Right ventricle myocardium inferior (tissue), 1 donor: ENCODE measurements at regions not wholly inside any gene's neighbourhood (a gene's known extent, or its start where the extent isn't known, plus 50 kb on each side); places are given as distances from the start of the nearest gene placed in this dataset.
A peak's percentile ranks its signal among the peaks of the same experiment; 100 is the strongest.

Experiments used
- ATAC-seq: fragments of 200-7000 bp; cut with Tn5 transposase; one replicate; pipeline ENCODE4 v1.9.1; 2020; ENCODE audit warnings: mild to moderate bottlenecking, moderate library complexity
- DNase-seq: peaks from one replicate; pipeline ENCODE4 v3.0.0; 2021; ENCODE audit errors: missing footprints
- intact Hi-C: fragments of 100-400 bp; cut with DNase I; formaldehyde crosslinking; loops from one replicate; pipeline ENCODE4 v1.11.0; 2022
- donor health status: DM: no; HTN: yes; CAD: no; lungs with severe emphysema.

DNA sequence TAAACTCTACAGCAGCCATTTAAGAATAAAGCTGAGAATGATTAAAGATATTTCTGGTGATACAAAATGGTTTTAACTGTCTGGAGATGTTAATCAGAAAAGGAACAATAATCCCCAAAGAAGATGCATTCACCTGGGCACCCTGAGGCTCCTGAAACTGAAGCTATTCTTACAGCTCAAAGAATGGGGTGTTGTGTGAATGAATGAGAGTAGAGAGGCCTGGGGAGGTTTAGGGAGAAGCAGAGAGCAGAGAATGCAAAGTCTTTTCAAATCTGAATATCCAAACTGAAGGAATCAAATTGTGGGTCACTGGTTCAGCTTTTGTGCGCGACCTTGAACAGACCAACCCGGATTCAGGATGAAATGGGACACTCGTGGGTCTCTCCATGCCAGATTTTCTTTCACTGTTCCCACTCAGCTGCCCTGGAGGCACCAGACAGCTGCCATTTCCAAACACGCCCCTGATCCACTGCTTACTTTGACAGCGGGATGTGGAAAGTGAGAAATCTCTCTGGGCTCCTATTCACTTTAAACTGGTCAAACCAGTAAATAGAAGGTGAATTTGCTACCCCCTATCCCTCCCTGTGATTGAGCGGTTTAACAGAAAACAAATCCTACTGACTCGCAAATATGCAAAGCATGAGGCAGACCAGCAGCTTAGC is 485.5 kb upstream of the THBS1 start:
- intact Hi-C loops: no loop called here

DNA sequence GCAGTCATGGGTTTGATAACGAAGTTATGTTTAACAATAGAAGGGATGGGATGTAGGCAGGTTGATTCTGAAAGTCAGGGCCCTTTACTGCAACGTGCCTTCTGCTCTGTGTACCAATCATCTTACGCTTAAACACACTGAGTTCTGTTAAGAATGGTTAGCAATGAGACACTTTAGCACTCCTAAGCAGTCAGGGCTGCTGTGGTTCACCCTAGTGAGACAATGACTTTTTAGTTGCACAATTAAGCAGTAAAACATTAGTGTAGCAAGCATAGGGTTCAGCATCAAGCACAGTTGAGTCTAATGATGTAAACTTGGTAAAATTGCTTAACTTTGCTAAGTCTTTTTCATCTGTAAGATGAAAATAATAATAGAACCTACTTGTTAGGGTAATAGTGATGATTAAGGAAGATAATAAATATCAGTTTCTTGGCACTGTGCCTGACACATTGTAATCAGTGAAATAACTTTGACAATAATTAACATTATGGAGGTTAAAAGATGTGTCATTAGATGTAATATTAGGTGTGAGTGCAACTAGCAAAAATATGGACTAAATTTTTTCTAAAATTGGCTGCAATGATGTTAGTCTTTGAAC is 484.2 kb upstream of the THBS1 start:
- ATAC-seq: no peak
- no peak for DNase-seq
- intact Hi-C loops: no loop called here

More for the DNA sequence above, 485.5 kb upstream of the THBS1 start:
- ATAC-seq (no peak), DNase-seq (no peak)

DNA sequence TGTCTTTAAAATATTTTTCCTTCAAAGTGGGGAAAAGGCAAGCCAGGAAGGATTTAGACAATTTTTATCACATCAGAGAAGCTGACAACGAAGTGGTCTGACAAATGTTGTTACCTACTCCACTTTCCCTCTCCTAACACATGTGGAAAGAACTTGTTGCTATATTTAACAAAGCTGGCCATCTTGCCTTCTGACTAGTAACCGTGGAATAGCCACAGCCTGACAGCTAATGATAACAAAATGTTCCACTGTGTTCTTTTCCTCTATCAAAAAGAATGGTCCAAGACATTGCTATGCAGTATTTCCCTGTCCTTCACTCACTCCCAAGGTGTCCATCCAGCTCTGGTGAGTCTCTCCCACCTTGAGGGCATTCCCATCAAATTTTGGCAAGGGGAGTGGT is 481.4 kb upstream of the THBS1 start:
- no peak for DNase-seq
- peak; percentile 42 for ATAC-seq
- intact Hi-C loops: no loop called here

DNA sequence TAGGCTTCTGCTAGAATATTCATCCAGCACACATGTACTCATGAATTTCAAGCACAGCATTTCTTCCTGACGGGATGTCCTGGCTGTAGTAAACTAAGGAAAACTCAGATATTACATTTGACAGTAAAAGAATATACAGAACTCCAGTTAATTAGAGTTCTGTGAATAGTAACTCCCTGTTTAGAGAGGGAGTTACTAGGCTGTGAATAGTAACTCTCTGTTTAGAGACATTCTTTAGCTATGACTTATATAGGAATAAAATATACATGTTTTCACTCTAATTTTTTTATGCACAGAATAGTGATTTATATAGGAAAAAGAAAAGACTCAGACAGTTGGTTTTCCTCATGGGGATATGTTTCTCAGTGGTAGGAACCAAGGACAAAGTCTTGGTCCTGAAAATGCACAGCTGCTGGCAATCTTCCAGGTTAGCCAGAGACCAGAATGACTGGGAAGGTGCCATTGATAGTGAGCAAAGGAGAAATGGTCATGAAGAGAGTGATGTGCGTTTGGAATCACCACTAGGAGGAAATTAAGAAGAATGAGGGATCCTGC is 480.7 kb upstream of the THBS1 start:
- intact Hi-C loops: no loop called here

DNA sequence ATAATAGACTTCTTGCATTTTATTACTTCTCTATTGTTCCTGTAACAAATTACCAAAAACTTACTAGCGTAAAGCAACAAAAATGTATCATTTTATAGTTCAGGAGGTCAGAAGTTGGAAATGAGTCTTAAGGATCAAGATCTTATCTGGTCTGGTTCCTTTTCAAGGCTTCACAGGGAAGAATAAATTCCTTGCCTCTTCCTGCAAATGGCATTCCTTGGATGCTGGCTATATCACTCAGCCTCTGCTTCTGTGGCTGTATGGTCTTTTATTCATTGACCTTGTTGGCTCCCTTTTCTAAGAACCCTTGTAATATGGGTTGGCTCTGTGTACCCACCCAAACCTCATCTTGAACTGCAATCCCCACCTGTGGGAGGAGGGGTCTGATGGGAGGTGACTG is 478.4 kb upstream of the THBS1 start:
- intact Hi-C loops: no loop called here
- DNase-seq: no peak
- no peak for ATAC-seq

More for the DNA sequence above, 480.7 kb upstream of the THBS1 start:
- DNase-seq (no peak), ATAC-seq (no peak)

DNA sequence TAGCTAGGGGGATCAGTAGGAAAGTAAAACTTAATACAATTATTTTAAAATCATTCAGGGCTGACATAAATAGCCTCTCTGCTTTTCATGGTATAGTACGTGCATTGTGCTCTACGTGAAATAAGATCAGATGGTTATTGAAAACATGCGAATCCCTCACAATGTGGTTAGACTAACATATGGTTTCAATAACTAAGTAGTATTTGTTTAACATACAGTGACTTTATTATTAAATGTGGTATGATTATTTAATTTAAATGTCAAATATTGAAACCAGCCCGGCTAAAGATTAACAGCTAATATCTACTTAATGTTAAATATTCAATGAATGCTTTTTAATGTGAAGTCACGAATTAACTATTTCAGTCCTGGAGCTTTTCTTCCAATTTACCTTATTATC is 473.9 kb upstream of the THBS1 start:
- ATAC-seq: no peak
- DNase-seq: no peak
- intact Hi-C loops: no loop called here

DNA sequence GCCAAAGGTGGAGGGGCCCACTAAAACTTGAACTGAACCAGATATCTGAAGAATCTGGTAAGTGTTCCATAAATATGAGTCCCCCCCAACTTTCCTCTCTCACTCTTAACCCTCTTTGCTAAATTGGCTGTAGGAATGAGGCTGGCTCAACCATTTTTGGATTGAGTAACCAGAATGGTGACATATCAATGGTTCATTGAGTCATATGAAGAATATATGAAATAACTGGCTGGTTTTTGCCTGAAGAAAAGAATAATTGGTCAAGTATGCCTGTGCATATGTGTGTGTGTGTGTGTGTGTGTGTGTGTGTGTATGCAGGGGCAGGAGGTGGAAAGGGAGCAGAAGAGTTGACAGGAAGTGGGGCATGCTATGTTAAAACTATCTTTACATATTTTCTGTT is 472.9 kb upstream of the THBS1 start:
- ATAC-seq (no peak), DNase-seq (no peak)
- intact Hi-C loops: no loop called here

DNA sequence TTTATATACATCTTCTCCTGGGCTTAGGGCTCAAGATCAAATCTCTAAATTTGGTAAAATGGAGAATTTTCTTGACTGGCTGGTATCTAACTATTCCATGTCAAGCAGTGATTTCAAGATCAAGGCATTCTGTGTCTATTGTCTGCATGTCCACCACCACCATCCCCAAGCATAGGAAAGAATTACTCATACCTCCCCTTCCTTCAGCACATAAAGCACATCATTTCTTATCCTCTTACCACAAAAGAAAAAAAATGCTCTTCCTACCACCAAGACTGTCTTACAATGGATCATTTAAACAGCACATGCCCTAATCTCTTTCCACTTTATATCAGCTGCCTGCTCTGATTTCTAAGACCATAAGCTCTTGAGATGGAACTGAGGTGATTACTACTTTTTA is 470.5 kb upstream of the THBS1 start:
- ATAC-seq (no peak), DNase-seq (no peak)
- intact Hi-C loops: no loop called here

DNA sequence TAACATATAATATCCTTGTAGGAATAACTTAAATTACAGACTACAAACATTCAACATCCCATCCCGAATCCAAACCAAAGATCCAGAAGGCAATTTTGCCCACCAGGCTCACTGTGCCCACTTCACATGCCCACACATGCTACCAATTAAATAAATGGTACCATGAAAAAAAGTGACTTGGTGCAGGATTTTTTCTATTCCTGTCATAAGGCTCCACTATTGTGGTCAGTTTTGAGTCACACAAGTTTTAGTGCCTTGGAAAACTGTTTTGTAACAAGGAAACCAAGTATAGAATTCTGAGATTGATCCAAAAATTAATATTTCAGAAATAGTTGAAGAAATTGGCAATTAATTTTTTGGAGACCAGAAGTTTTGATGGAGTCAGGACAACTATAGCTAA is 470.1 kb upstream of the THBS1 start:
- ATAC-seq (no peak), DNase-seq (no peak)
- intact Hi-C loops: no loop called here

DNA sequence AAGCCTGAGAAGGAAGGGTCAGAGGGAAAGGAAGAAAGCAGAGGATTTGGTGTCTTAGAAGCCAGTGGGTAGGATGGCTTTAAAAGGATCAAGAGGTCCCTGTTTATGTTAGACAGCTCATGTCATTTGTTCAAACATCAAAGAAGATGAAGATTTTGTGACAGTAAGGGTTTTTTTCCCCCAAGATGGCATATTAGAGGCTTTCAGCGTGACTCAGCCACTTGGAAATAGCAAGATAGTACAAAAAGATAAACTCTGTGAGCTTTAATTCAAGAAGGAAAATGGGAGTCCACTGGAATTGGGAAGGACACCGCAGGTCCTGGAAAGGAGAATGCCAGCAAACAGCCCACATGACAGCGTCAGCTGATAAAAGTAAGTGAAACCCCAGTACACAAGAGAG is 467.1 kb upstream of the THBS1 start:
- DNase-seq (no peak), ATAC-seq (no peak)
- intact Hi-C loops: no loop called here

DNA sequence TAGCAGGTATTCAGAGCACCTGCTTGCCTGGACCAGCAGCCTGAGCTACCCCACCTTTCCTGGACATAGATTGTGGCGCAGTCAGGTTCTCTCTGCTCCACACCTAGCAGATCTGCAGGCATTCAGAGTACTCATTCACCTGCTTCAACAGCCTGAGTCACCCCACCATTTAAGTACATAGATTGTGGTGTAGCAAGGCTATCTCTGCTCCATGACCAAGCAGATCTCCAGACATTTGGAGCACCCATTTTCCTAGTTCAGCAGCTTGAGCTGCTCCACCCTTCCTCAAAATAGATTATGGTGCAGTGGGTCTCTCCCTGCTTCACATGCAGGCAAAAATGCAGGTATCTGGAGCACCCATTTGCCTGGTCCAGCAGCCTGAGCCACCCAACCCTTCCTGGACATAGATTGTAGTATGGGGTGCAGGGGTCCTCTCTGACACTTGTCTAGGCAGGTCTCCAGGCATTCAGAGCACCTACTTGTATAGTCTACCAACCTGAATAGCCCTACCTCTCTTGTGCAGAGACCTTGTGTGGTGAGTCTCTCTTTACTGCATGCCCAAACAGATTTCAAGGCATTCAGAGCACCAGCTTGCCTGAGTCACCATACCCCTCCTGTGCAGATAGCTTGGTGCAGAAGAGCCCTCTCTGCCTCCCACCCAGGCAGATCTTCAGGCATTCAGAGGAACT is 466.0 kb upstream of the THBS1 start:
- ATAC-seq: no peak
- intact Hi-C loops: no loop called here
- no peak for DNase-seq

DNA sequence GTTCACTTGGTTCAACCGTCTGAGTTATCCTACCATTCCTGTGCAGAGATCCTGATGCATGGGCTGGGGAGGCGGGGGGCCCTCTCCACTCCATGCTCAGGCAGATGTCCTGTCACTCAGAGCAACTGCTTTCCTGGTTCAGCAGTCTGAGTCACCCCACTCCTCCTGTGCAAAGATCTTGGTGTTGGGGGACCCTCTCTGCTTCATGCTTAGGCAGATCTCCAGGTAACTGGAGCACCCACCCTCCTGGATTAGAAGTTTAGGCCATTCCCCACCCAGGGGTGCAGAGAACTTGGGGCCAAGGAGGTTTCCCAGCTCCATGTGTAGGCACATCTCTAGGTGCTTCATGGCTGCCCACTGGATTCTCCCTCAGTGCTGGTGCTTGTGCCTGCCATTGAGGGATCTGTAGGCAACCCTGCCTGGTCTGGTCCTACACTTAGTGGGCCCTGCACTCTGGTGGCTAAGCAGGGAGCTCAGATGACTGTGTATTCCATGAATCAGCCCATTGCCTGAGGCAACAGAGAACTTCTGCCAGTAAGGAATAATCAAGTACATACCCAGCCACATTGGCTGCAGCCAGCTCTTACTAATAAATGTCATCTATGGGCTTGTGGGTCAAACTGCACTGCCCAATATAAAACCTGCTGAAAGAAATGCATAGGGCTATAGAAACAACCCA is 465.4 kb upstream of the THBS1 start:
- ATAC-seq (no peak), DNase-seq (no peak)
- intact Hi-C loops: no loop called here

DNA sequence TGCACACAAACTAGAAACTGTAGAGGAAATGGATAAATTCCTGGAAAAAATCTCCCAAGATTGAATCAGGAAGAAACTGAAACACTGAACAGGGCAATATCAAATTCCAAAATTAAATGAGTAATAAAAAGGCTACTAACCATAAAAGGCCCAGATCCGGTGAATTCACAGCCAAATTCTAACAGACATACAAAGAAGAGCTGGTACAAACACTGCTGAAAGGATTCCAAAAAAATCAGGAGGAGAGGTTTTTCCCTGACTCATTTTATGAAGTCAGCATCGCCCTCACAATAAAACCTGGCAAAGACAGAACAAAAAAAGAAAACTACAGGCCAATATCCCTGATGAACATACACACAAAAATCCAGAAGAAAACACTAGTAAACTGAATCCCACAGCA is 462.4 kb upstream of the THBS1 start:
- ATAC-seq (no peak), DNase-seq (no peak)
- intact Hi-C loops: no loop called here

DNA sequence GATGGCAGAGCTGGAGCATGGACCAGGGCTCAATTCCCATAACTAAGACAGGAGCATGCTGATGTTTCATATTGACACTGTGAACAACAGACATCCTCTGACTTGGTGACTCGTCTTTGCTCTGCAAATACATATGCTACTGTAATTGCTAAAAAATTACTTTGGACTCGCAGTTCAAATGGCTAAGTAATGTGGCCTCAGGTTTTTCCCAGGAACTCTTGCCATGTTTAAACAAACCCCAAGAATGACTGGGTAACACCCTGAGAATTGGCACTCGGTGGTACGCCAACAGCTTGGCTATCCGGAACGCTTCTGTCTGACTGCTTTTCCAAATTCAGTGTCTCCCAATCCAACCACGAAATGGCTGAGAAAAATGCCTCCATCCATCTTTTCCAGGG is 456.7 kb upstream of the THBS1 start:
- intact Hi-C loops: no loop called here
- ATAC-seq (no peak), DNase-seq (no peak)

DNA sequence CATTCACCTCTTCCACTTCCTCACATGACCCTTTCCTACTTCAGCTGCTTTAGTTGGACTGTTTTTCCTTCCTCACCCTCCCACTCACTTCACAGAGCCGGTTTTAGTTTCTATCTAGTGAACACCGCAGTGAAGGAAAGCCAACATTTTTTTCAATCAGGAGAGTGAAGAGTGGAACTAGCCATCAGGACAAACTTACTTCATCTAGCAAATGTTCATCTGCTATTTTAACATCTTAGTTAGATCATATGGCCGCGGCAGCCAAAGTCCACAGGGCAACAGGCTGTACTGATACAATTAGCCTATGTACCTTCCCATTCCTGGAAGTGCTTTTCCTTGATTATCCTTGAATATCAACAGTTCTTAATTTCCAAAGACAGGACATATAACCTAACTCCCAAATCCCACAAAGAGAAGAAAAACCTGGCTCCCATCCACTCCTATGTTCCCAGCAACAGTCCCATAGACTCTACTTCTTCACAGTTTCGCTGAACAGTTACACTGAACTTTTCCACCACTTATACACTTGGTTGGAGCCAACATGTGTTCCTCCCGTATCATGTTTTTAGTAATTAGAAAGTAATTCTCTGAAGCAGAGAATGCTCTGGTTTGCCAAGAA is 456.2 kb upstream of the THBS1 start:
- intact Hi-C loops: loop anchor here (5.0 kb wide), 1 partner anchor 458 kb away; the partner anchor contains the start of gene THBS1
- ATAC-seq (peak; percentile 44), DNase-seq (no peak)

DNA sequence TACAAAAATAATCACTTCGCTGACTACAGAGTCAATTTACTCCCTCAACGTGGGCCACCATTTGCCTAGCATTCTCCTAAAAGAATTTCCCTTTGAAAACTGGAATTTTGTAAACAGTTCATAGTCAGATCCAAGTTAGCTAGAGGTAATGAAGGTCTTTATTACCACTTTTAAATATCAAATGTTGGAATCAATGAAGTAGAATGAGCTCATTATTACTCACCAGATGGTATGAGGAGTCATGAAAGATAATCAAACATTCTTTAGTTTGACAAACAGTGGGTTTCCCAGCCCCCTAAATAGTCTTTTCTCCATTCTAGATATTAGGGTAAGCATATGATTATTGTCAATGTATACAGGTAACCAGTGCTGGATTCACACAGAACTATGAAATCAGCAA is 455.7 kb upstream of the THBS1 start:
- ATAC-seq (no peak), DNase-seq (no peak)
- intact Hi-C loops: loop anchor here (5.0 kb wide), 1 partner anchor 457 kb away; the partner anchor contains the start of gene THBS1

DNA sequence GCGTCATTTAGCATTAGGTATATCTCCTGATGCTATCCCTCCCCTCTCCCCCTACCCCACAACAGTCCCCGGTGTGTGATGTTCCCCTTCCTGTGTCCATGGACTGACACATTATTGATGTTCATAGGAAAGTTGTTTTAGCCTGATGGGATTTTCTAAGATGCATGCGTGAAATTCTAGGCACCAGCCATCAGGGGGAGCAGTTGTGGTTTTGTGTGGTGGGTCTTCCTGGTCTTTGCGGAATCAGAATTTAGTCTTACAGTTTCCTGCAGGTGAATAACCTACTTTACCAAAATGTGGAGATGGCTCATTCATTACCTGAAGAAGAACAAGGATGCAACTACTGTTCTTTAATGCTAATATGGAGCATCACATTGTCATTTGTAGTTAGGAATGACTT is 455.0 kb upstream of the THBS1 start:
- DNase-seq (no peak), ATAC-seq (no peak)
- intact Hi-C loops: loop anchor here (5.0 kb wide), 1 partner anchor 456 kb away; the partner anchor contains the start of gene THBS1

DNA sequence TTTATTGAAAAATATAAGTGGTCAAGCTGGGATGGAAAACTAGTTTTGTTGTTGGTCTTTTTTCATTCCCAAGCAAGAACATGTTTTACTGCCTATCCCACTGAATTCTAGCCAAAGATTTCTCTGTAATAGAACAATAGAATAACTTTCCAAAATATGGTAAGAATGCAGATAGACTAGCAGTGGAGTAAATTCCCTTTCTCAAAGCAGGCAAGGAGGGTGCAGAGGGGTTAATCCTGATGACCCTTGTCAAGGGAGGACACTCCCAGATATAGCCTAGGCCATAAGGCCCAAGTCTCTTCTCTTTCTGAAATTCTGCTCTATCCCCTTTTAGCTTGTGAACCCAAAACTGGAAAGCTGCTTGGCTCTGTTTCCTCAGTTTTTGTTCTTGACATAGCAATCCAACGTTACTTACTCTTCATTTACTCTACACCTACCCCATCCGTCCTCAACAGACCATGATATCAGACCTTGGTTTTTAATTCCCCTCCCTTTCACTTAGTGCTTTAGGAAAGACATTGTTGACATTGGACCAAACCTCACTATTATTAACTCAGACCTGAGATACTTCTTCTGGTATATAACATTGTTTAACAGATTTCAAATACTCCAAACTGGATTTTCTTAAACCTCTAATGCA is 453.6 kb upstream of the THBS1 start:
- ATAC-seq (no peak), DNase-seq (no peak)
- intact Hi-C loops: loop anchor here (5.0 kb wide), 1 partner anchor 455 kb away; the partner anchor contains the start of gene THBS1
